ENCODE measurements at regions not wholly inside any gene's neighbourhood (a gene's known extent, or its start where the extent isn't known, plus 50 kb on each side); places are given as distances from the start of the nearest gene placed in this dataset.
A peak's percentile ranks its signal among the peaks of the same experiment; 100 is the strongest.

DNA sequence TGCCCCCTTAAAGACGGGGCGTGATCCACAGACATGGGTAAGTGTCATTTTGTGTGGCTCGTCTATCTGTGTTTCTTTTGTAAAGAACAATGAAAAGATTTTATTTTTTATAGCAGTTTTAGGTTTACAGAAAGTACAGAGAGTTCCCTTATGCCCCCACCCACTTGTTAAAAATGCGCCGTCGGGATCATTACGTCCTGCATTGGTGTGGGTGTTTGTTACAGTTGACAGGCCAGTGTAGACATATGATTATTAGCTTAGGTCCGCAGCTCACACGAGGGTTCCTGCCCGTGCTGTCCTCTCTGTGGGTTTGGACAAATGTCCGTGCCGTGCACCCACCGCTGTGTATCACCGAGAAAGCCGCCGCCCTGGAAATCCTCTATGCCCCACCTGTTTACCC is 50.5 kb downstream of the RGS12 start:
- DNase-seq: no peak

DNA sequence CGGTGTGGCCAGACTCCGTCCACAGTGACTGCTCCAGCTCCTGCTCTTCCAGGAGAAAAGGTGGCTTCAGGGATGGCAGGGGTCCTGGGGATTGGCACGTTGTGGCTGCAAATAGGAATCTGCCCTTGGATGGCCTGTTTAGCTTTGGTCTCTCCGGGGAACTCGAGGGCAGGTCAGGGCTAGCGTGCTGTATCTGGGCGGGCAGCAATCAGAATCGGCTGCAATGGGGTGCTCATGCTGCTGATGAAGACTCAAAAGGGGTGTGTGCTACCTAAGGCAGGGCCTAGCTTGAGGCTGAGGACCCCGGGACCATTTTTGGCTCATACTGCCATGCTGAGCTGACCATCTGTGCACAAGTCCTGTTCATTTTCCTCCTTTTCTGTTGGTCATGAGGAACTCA is 51.3 kb downstream of the RGS12 start:
- no peak for DNase-seq

DNA sequence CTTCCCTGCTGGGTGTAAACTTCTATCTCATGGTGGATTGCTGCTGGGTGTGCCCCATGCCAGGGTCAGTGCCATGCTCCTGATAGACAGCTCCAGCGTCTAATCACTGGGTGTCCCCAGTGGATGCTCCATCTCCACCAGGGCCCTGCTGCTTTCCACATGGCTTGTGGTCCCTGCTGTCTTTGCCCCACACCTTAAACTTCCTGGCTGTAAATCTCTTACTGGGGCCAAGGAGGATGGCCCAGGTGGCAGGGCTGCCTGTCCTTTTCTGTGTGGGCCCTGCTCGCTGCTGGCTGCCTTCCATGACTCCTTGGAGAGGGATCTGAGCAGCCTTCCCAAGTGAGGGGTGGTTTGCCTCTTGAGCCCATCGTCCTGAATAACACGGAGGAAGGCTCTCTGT is 51.8 kb downstream of the RGS12 start:
- DNase-seq: no peak

DNA sequence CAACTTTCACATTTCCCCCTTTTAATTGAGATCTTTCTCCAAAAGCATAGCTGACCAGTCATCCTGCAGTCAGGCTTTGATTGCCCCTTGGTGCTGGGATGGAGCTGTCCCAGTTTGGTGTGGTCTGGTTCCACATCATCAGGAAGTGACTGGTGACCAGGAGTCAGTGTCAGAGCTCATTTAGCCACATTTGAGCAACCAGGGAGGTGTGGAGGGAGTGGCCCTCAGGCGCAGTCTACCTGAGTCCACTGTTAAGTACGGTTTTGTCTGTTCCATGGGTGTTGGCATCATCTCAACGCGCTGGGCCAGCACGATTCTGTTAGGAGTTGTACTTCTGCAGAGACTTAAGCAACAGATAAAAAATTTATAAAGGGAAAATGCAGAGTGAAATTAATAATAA is 52.6 kb downstream of the RGS12 start:
- no peak for DNase-seq

DNA sequence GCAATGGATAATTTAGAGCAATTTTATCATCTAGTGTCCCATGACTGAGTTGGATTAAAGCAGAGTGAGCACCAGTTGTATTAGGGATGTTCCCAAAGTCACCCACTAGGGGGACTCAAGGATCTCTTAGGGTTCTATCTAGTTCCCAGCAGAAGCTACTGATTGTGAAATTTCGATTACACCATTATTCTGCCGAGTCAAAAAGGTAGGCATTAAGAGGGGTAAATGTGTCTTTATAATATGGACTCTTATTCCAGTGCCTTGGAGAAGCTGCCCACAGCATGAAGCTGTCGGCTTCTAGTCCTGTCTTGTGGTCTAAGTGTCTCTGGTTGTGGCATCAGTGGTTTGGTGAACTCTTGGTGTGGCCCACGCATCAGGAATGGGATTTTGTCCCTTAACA is 53.3 kb downstream of the RGS12 start:
- peak; percentile 78 for DNase-seq

DNA sequence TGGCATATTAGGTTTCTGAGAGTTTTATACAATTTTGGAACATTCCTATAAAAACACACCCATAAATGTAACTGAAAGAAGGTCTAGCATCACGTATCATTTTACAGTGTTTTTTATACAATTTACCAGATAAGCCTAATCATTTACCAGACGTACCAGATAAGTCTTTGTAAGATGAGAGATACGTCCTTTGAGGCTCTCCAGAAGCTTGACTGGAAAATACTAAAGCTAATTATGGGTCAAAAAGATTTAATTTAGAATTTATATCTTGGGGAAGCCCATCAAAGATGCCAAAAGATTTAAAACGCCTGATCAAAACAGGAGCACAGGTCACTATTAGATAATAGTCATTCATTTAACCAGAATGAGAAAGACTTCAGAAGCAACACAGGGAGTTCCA is 55.0 kb downstream of the RGS12 start:
- no peak for DNase-seq

DNA sequence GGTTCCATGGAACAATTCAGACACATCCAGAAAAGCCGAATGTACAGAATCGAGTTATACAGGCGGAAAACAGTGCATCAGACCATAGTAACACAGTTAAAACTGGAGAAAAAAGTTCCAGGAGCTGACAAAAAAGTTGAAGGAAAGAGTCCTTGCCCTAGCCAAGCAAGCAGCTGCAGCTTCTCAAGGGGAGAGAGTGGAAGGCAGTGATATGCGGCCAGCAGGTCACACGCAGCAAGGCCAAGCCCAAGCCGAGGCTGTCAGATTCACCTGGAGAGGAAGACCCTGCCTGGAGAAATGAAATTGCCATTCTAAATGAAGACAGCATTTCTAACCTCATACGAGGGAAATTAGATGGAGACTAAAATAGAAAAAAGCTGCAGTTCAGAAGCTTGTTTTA is 55.8 kb downstream of the RGS12 start:
- DNase-seq: no peak

DNA sequence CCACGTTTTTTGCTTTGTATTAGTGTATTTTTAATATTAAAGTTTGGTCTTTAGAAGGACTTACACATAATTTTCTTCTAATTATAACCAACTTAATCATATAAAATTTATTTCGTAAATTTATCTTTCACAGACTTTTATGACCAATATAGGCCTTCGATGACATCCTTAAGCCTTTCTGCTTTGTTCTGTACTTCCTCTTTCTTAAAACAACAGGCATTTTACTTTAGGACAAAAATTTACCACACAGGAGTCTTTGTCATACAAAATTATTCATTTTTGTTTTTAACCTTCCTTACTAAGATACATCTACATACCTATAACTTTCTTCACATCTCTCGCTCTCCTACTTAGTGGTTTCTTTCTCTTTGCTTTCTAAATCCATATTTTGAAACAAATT is 56.3 kb downstream of the RGS12 start:
- no peak for DNase-seq

DNA sequence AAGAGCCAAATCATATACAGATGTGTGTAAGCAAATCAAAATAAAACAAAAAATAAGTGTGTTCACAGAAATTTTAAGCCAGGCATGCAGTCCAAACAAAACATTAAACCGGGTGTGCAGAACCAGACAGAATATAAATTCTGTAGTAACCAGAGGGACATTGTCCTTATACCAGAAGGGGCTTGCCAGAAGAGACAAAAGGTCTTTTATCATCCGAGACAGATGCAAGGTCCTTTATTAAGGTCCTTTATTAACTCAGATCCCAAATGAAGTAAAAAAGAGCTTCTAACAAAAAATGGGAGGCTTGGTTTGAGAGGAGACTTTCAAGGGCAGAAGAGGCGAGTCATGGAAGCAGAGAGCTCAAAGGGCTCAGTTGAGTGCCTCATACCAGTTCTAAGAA is 59.2 kb downstream of the RGS12 start:
- DNase-seq: no peak

DNA sequence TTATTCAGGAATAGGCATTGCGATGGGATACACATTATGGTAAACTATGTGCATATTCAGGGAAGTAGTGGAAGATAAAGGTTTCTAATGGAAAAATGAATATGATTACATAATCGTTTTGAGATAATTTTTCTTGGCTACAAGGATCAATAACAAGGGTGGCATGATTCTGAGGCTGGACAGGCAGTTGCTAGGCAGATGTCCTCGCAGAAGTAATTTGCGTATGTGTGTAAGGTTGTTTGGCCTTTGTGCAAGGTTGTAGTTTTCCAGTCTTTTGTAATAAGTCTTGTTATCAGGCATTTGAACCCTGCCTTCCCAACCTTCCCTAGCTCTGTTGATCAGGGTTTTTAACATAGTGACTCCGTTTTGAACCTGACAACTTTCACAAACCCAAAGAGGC is 59.7 kb downstream of the RGS12 start:
- no peak for DNase-seq

DNA sequence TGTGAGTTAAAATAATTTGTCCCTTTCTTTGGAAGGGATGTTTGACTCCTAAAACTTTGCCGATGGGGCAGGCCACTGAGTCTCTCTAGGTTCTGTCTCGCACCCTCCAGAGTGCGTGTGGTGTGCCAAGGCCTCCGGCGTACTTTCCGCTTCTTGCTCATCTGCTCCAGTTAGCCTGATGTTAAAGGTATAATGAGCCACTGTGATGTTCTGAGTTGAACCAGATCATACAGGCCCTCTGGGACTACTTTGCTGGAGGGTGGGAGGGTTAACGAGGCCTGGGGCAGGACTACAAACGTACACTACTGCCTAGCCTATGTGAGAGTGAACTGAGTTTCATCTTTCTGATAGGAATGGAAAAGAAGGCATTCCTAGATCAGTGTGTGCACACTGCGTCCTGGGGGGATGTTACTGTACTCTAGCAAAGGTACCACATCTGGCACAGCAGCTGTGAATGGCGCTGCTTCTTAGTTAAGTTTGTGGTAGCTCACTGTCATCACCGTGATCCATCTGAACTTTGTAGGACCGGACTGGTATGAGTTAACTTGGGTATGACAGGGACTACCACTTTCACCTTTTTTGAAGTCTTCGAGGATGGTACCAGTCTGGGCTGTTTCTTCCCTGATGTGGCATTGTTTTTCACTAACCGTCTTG is 60.2 kb downstream of the RGS12 start:
- DNase-seq: no peak

DNA sequence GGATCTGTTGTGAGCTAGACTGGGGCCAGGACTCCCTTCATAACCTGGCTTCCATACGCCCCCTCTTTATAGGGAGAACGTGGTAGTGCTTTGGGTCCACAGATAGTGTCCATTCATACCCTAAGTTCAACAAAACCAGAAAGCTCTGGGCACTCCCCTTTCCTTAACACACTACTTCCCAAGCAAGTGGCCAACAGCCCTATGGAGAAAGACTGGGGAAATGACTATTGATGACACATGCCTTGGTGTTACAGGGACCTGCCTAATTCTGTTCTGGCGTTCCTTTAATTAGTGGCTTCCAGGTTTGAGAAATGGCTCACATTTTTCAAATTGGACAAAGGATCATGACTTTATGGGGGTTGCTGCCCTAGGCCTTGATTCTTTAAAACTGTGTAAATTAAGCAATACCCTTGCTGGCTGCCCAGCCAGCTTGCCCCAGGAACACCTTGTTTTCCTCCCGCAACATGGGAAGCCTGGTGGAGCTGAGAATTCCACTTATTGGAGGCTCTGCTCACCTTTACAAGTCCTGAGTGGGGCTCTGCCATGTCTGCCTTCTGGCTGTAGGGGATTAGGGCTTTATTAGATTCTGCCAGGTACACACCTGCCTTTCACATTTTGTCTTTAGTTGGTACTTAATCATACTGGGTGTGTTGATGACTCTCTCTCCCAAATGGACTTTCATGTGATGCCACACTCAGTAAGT is 61.1 kb downstream of the RGS12 start:
- DNase-seq: no peak

DNA sequence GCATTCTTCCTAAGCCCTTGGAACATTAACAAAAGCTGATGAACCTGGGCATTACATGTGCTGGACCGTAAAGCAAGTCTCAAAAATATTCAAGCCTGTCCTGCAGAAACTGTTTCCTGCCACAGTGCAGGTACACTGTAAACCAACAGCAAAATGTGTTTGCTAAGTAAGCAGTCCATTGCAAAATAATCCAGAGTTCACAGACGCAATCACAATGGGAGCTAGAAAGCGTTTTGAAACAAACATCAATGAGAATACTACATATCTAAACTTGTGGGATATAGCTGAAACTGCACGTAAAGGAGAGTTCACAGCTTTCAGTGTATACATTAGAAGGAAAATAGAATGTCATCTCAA is 61.6 kb downstream of the RGS12 start:
- no peak for DNase-seq

DNA sequence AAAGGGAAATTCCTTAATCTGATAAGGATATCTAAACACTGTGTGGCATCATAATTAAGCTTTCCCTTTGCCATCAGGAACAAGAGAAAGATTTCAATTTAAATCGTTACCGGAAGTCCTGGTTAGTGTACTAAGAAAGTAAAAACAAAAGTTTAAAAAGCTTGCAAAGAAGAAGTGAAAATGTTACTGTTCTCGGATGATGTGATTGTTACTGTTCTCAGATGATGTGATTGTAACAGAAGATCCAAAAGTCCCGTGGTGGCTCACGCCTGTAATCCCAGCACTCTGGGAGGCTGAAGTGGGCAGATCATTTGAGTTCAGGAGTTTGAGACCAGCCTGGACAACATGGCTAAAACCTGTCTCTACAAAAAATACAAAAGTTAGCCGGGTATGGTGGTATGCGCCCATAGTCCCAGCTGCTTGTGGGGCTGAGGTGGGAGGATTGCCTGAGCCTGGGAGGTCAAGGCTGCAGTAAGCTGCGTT is 62.5 kb downstream of the RGS12 start:
- DNase-seq: no peak

DNA sequence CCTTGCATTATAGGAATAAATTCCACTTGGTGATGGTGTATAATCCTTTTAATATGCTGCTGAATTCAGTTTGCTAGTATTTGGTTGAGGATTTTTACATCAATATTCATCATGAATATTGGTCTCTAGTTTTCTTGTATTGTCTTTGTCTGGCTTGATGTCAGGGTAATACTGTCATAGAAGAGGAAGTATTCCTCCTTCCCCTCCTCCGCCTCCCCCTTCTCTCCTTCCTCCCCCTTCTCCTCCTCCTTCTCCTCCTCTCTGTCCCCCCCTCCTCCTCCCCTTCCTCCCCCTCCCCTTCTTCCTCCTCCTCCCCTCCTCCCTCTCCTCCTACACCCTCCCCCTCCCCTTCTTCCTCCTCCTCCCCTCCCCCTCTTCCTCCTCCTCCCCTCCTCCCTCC is 65.8 kb downstream of the RGS12 start:
- DNase-seq: no peak

DNA sequence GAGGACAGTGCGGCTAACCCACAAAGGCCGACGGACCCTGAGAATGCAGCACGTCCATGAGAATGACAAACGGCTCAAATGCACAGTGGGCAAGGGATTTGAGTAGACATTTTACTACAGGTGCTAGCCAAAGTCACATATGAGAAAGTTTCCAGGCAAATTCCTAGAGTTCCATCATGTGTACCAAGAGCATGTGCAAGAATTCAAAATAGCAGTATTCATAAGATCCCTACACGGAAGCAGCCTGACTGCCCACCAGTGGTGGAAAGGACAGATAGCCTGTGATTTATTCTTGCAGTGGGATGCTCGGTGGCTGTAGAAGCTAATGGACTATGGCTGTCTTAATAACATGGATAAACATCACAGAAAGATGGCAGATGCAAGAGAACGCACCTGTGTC is 68.0 kb downstream of the RGS12 start:
- DNase-seq: no peak

DNA sequence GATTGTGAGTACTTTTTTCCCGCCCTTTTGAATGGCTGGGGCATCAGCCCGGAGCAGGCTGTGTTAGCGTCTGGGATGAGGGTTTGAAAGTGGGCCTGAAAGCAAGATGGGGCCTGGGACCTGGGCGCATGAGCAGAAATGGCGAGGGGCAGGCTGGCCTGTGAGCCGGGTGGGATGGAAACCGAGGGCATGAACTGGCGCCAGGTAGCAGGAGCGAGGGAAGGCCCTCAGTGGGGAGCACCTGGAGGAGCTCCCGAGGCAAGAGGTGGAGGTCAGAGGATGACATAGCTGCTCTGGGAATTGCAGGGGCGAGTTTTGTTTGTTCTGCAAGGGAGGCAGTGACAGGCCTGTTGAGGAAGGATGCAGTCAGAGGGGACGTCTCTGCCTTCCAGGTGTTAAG is 68.6 kb downstream of the RGS12 start:
- no peak for DNase-seq

DNA sequence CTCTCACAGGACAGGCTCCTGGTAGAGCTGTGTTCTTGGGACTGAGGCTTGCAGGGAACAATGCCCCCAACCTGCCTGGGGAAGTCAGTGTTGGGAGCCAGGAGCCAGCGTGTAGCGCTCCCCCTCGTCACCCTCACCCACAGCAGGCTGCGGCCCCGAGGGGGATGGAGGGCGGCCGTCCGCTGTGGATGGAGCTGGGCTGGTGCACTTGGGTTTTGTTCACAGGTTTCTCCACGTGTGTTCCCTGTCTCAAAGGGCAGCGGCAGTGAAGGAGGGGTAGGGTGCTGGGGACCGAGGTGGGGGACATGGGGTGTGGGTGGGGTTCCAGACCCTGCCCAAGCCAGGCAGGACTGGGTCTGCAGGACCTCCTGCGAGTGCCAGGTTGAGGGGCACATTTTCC is 69.1 kb downstream of the RGS12 start:
- no peak for DNase-seq

DNA sequence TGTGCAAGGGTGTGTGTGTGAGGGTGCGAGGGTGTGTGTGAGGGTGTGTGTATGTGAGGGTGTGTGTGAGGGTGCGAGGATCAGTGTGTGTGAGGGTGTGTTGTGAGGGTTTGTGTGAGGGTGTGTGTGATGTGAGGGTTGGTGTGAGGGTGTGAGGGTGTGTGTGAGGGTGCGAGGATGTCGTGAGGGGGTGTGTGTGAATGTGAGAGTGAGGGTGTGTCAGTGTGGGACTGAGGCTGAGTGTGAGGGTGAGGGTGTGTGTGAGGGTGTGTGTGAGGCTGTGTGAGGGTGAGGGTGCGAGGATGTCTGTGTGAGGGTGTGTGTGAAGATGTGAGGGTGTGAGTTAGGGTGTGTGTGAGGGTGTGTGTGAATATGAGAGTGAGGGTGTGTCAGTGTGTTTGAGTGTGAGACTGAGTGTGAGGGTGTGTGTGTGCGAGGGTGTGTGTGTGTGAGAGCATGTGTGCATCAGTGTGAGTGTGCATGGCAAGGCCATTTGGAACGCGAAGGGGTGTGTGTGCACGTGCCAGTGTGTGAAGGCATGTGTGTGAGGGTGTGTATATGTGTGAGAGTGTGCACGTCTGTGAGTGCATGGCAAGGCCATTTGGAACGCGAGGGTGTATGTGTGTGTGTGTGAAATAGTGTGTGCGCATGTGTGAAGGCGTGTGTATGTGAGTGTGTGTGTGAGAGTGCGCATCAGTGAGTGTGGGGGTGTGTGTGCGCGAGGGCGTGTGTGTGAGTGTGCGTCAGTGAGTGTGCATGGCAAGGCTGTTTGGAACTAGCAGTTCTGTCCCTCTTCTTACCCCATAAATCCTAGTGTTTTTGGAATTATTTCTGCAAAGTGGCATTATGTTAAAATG is 69.8 kb downstream of the RGS12 start:
- DNase-seq: no peak

DNA sequence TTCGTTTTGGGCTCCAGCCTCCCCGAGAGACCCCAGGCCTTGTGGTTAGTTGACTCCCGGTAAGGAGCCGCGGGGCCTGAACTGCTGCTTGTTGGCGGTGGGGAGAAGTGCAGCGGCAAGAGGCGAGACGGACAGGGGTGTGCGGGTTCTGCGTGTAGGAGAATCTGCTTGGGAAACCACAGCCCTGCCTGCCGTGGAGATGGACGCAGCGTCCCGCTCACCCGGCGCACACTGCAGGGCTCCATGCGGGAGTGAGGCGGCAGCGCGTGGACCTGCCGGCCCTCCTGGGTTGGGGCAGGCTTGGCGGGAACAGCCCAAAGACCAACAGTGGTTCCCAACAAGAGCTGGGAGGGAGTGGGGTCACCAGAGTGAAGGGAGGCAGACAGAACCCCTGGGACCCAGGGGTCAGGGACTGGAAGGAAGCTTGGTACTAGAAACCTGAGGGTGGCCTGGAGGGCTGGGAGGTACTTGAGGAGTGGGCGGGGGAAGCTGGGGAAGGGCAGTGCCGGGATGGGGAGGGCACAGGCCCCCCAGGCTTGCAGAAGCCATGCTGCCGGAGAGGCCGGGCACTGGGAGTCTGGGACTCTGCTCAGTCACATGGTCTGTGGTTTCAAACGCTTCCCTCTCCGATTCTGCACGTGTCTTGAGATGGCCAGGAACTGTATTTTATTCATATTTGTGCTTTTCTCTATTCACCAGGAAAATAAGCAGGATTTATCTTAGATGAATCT is 70.8 kb downstream of the RGS12 start:
- no peak for DNase-seq

DNA sequence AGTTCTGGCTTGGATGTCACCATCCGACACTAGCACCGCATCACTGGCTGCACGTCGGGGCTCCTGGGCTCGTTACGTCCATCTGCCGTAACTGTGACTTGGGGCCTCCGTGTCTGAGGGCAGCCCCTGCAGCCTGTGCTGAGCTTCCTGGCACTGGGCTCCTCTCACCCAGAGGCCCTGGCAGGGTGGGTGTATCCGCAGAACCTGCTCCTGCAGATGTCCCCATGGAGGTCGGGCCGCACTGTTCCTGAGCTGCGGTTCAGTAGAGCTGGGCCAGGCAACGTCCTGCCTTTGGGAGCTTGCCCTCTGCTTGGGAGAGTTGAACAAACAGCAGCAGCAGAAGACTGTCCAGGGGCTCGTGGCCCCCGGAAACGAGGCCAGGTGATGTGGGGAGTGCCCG is 71.4 kb downstream of the RGS12 start:
- DNase-seq: no peak

DNA sequence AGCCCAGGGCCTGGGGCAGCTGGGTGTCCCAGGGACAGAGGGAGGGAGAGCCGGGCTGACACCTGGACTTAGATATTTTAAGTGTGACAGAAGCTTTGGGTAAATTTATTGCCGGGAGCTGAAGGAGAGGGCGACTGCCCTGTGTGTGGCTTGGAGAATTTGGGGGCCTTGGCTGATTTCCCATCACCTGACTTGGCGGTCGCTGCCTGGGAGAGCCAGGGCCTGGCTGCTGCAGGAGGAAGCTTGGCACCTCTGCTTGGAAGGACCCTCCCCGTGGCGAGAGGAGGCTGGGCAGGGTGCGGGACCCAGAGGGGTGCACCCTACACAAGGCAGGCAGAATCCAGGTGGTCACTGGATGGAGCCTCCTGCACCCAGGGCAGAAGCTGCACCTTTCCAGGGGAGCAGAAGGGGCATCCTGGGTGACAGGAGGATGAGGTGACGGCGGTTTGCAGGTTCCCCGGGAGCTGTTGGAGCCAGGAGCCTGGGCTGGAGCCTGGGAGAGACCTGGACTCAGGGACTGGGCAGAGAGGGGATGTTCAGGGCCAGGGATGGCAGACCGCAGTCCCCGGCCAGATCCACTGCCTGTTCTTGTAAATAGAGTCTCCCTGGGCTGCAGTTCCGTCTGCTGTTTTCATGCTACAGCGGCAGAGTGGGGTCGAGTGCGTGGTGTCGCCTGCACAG is 72.0 kb downstream of the RGS12 start:
- no peak for DNase-seq

DNA sequence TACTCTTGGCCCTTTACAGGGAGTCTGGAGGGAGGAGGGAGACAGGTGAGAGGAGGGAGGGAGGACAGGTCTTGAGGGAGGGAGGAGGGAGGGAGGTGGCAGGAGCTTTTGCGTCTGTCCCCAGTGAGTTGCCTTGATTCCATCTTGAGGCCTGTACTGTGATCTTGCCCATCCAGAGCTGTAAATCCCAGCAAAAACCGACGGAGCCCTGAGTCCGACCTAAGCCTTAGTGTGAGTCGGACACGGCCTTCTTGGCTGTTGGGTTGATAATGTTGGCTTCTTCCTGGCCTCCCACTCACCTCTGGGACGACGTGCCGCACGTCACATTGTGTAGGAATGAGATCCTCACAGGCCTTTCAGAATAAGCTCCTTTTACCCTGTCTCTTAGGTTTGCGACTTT is 72.5 kb downstream of the RGS12 start:
- no peak for DNase-seq
